Endothelial cell of umbilical vein (primary cell): ENCODE measurements at regions not wholly inside any gene's neighbourhood (a gene's known extent, or its start where the extent isn't known, plus 50 kb on each side); places are given as distances from the start of the nearest gene placed in this dataset.

ENCODE experiments used
- BruUV-seq: library from RNA; stranded (reverse); fragments of 400-500 nt; replicated peaks from 2 replicates; lab custom pipeline; 2021; lab: Mats Ljungman, UMichigan
- CTCF ChIA-PET: fragments of 300-600, 350-600 bp; sonication (Branson Sonifier 250); formaldehyde crosslinking; loops from one replicate; lab custom pipeline; 2021; ENCODE audit warnings: antibody characterized with exemption, inconsistent platforms; lab: Charles Lee
- POLR2A ChIA-PET: fragments of 300-600, 350-600 bp; sonication (Branson Sonifier 250); formaldehyde crosslinking; loops from one replicate; lab custom pipeline; 2021; ENCODE audit warnings: antibody characterized with exemption, inconsistent platforms; lab: Charles Lee
- DNase-seq: peaks from one replicate; pipeline ENCODE4 v3.0.0-alpha.2; 2011; ENCODE audit warnings: low read depth, low spot score
- FAIRE-seq: peaks from 2 replicates; lab custom pipeline; 2011; peaks lifted over from hg19 to GRCh38; lab: Jason Lieb, UNC
- H2AFZ ChIP-seq: 2 replicates; pipeline ENCODE4 v1.6.0; 2012; ENCODE audit warnings: low read depth, low read length, control low read depth, inconsistent platforms
- H3K27ac ChIP-seq: 2 replicates; pipeline ENCODE4 v1.5.1; 2011; ENCODE audit warnings: low read depth, mild to moderate bottlenecking, control low read depth, low read length, moderate library complexity; ENCODE audit not compliant: insufficient read depth
- H3K27me3 ChIP-seq, 2 experiments: 2 replicates each; pipeline versions ENCODE4 v1.6.0 to v1.6.1; 2011; ENCODE audit warnings: low read length in 2 of 2, mixed read lengths in 1 of 2; ENCODE audit not compliant: control insufficient read depth in 2 of 2, insufficient read depth in 2 of 2
- H3K36me3 ChIP-seq, 2 experiments: 2 replicates in 1 of 2; 3 replicates in 1 of 2; pipeline ENCODE4 v1.5.1; 2011; ENCODE audit warnings: low read length in 2 of 2, mild to moderate bottlenecking in 1 of 2, moderate library complexity in 1 of 2; ENCODE audit not compliant: control insufficient read depth in 2 of 2, insufficient read depth in 2 of 2; ENCODE audit errors: extremely low read depth in 1 of 2
- H3K4me1 ChIP-seq: 3 replicates; pipeline ENCODE4 v1.5.1; 2011; ENCODE audit warnings: mild to moderate bottlenecking, low read length; ENCODE audit not compliant: control insufficient read depth, insufficient read depth; ENCODE audit errors: extremely low read depth
- H3K4me2 ChIP-seq: 2 replicates; pipeline ENCODE4 v1.6.1; 2011; ENCODE audit warnings: low read length, control low read depth, mixed read lengths; ENCODE audit not compliant: insufficient read depth
- H3K4me3 ChIP-seq, 3 experiments: fragments of 200-600 bp in 1 of 3; sonication (generic), shearing (Covaris generic) in 1 of 3; replicated peaks in 1 of 3; 2 replicates each; pipeline ENCODE4 v1.5.1; 2011 to 2016; ENCODE audit warnings: control low read depth in 3 of 3, low read length in 3 of 3, mild to moderate bottlenecking in 2 of 3, inconsistent platforms in 1 of 3, low read depth in 1 of 3, moderate library complexity in 1 of 3; ENCODE audit not compliant: insufficient read depth in 1 of 3
- H3K79me2 ChIP-seq: 2 replicates; pipeline ENCODE4 v1.6.0; 2012; ENCODE audit warnings: low read length, inconsistent platforms; ENCODE audit not compliant: control insufficient read depth, insufficient read depth
- H3K9ac ChIP-seq: replicated peaks from 2 replicates; pipeline ENCODE3; 2011; ENCODE audit warnings: low read length, control low read depth; ENCODE audit not compliant: insufficient read depth; ENCODE audit errors: extremely low read depth
- H3K9me1 ChIP-seq: replicated peaks from 3 replicates; pipeline ENCODE4 v1.6.0; 2011; ENCODE audit warnings: mild to moderate bottlenecking, low read length; ENCODE audit not compliant: control insufficient read depth, insufficient read depth; ENCODE audit errors: extremely low read depth
- H3K9me3 ChIP-seq: replicated peaks from 2 replicates; pipeline ENCODE4 v1.5.1; 2012; ENCODE audit warnings: low read length, inconsistent platforms; ENCODE audit not compliant: control insufficient read depth, insufficient read depth
- H4K20me1 ChIP-seq: replicated peaks from 2 replicates; pipeline ENCODE3; 2011; ENCODE audit warnings: mild to moderate bottlenecking, low read length; ENCODE audit not compliant: control insufficient read depth, insufficient read depth; ENCODE audit errors: extremely low read depth
- CTCF ChIP-seq, 2 donors: IDR thresholded peaks; 1 replicate in 1 of 2; 2 replicates in 1 of 2; pipeline ENCODE4 v1.5.1; 2011; ENCODE audit warnings: low read length in 2 of 2, mild to moderate bottlenecking in 2 of 2, moderate library complexity in 2 of 2, control low read depth in 1 of 2, inconsistent platforms in 1 of 2, low read depth in 1 of 2; ENCODE audit not compliant: insufficient read depth in 1 of 2; ENCODE audit errors: extremely low read depth in 1 of 2
- EZH2 ChIP-seq: IDR thresholded peaks from 2 replicates; pipeline ENCODE4 v1.6.1; 2012; ENCODE audit warnings: borderline replicate concordance, low read depth, mild to moderate bottlenecking, moderate library complexity, low read length, inconsistent platforms; ENCODE audit not compliant: severe bottlenecking
- FOS ChIP-seq: IDR thresholded peaks from 2 replicates; pipeline ENCODE4 v1.6.1; 2011; ENCODE audit warnings: mild to moderate bottlenecking, low read length, moderate library complexity, borderline replicate concordance; ENCODE audit not compliant: insufficient read depth
- GATA2 ChIP-seq: IDR thresholded peaks from 2 replicates; pipeline ENCODE4 v1.7.0; 2011; ENCODE audit warnings: low read depth, mild to moderate bottlenecking, moderate library complexity, mixed read lengths, low read length; ENCODE audit not compliant: insufficient read length, insufficient read depth
- JUN ChIP-seq: IDR thresholded peaks from 2 replicates; pipeline ENCODE4 v1.6.1; 2011; ENCODE audit warnings: borderline replicate concordance, low read depth; ENCODE audit not compliant: insufficient read length, insufficient read depth
- MAX ChIP-seq: IDR thresholded peaks from 2 replicates; pipeline ENCODE4 v1.6.1; 2011; ENCODE audit not compliant: insufficient read depth, insufficient read length
- MYC ChIP-seq: IDR thresholded peaks from one replicate; pipeline ENCODE4 v1.6.1; 2011; ENCODE audit warnings: mild to moderate bottlenecking, low read depth, low read length
- POLR2A ChIP-seq: IDR thresholded peaks from 2 replicates; pipeline ENCODE4 v1.6.1; 2012; ENCODE audit warnings: low read depth, mild to moderate bottlenecking, control low read depth, low read length
- POLR2AphosphoS5 ChIP-seq: IDR thresholded peaks from 2 replicates; pipeline ENCODE4 v1.6.1; 2012; ENCODE audit warnings: low read depth, mild to moderate bottlenecking, control low read depth, low read length, moderate library complexity; ENCODE audit not compliant: insufficient read depth
- dilution Hi-C: fragments of 300-500 bp; cut with MboI; formaldehyde crosslinking; loops from one replicate; pipeline ENCODE4 v1.15.0; 2019; ENCODE audit warnings: low sequenced_read_pairs; ENCODE audit not compliant: extremely low pct_ligation_motif_present
- intact Hi-C: fragments of 100-400 bp; cut with micrococcal nuclease; formaldehyde crosslinking; loops from one replicate; pipeline ENCODE4 v1.10.0; 2022

GRCh38 chr3:82496890-82497560 is 735.6 kb upstream of the GBE1 start:
- no peak overlapping the region for H2AFZ ChIP-seq
- no peaks in the 10 kb centered on the region for H3K4me1 ChIP-seq
- BruUV-seq = no TSS peak
- no peaks in the 10 kb centered on the region for H3K9me3 ChIP-seq
- H3K27me3 ChIP-seq = no peaks in the 10 kb centered on the region
- CTCF ChIA-PET = no interaction called here
- H3K4me2 ChIP-seq = no peak overlapping the region
- H3K27ac ChIP-seq = no peak overlapping the region
- no peak for DNase-seq
- intact Hi-C loops = no loop called here
- H4K20me1 ChIP-seq = no peaks in the 10 kb centered on the region
- no peaks in the 10 kb centered on the region for H3K36me3 ChIP-seq
- FAIRE-seq = no peak
- H3K9me1 ChIP-seq = no peaks in the 10 kb centered on the region
- POLR2A ChIA-PET = no interaction called here
- dilution Hi-C loops = no loop called here
- H3K4me3 ChIP-seq = no peak overlapping the region
- no peak overlapping the region for H3K9ac ChIP-seq
- TF ChIP-seq POLR2AphosphoS5 (no peak), MYC (no peak), CTCF (IDR thresholded peaks at IDR 0.05; ENCODE audit: extremely low read depth in 1 of 2, insufficient read depth in 1 of 2, low read depth in 1 of 2, low read length in 2 of 2) (no peak), EZH2 (no peak), FOS (no peak), JUN (no peak), GATA2 (no peak), MAX (no peak), POLR2A (no peak)
- no peaks in the 10 kb centered on the region for H3K79me2 ChIP-seq
